GM12874 (cell line): ENCODE measurements at regions not wholly inside any gene's neighbourhood (a gene's known extent, or its start where the extent isn't known, plus 50 kb on each side); places are given as distances from the start of the nearest gene placed in this dataset.

Experiments
- CTCF ChIP-seq: IDR thresholded peaks from 2 replicates; pipeline ENCODE4 v1.5.1; 2011; ENCODE audit warnings: low read depth, mild to moderate bottlenecking, control low read depth, low read length, moderate library complexity; ENCODE audit not compliant: insufficient read depth

GRCh38 chr20:40168981-40169620, 519.9 kb downstream of the MAFB start:
- no peak for TF ChIP-seq CTCF

- TF ChIP-seq CTCF = no peak
These were observed 527.6 kb downstream of the MAFB start for GRCh38 chr20:40161391-40161790.

GRCh38 chr20:40160097-40160550, 528.9 kb downstream of the MAFB start:
- TF ChIP-seq CTCF = peak; percentile 76

GRCh38 chr20:40159276-40159675, 529.8 kb downstream of the MAFB start:
- TF ChIP-seq CTCF = no peak

GRCh38 chr20:40156600-40157317, 532.3 kb downstream of the MAFB start:
- no peak for TF ChIP-seq CTCF

- no peak for TF ChIP-seq CTCF
These were observed 534.5 kb downstream of the MAFB start for GRCh38 chr20:40154514-40154913.

- TF ChIP-seq CTCF = no peak
These were observed 540.1 kb downstream of the MAFB start for GRCh38 chr20:40148886-40149285.
